HG03159 (cell line): ENCODE measurements at regions not wholly inside any gene's neighbourhood (a gene's known extent, or its start where the extent isn't known, plus 50 kb on each side); places are given as distances from the start of the nearest gene placed in this dataset.
"Not testable (repeated sequence)": the region's sequence is repeated elsewhere in the genome, so short reads cannot be mapped to it uniquely, and the experiment has no call there.

Experiments
- ATAC-seq: cut with Tn5 transposase; IDR thresholded peaks from one replicate; pipeline ENCODE4 v1.9.1; 2021; ENCODE audit warnings: mild to moderate bottlenecking, moderate library complexity; ENCODE audit not compliant: unreplicated experiment

- no peak for ATAC-seq
Observed at GRCh38 chr5:38780316-38780715, 65.5 kb upstream of the OSMR start.

- no peak for ATAC-seq
Observed at GRCh38 chr5:38780945-38781344, 64.9 kb upstream of the OSMR start.

GRCh38 chr5:38782180-38782835, 63.5 kb upstream of the OSMR start:
- ATAC-seq: no peak

GRCh38 chr5:38783011-38783561, 62.7 kb upstream of the OSMR start:
- no peak for ATAC-seq

GRCh38 chr5:38789134-38789533, 56.7 kb upstream of the OSMR start:
- no peak for ATAC-seq

- ATAC-seq: no peak
Observed at GRCh38 chr5:38789777-38790176, 56.0 kb upstream of the OSMR start.

GRCh38 chr5:38790268-38790667, 55.5 kb upstream of the OSMR start:
- no peak for ATAC-seq

- ATAC-seq: no peak
Observed at GRCh38 chr5:38790891-38791290, 54.9 kb upstream of the OSMR start.

- no peak for ATAC-seq
Observed at GRCh38 chr5:38793099-38793498, 52.7 kb upstream of the OSMR start.

- ATAC-seq: not testable (repeated sequence)
Observed at GRCh38 chr5:38794037-38794436, 51.8 kb upstream of the OSMR start.

GRCh38 chr5:38794986-38795385, 50.8 kb upstream of the OSMR start:
- ATAC-seq: no peak

GRCh38 chr5:38795986-38796741, 49.6 kb upstream of the OSMR start:
- no peak for ATAC-seq
